KMS-11 (cell line): ENCODE measurements at regions not wholly inside any gene's neighbourhood (a gene's known extent, or its start where the extent isn't known, plus 50 kb on each side); places are given as distances from the start of the nearest gene placed in this dataset.

Source experiments
- H2AFZ ChIP-seq: fragments of 200-600 bp; sonication (generic); 2 replicates; pipeline ENCODE4 v1.6.1; 2016; ENCODE audit warnings: antibody characterized with exemption, mixed run types, low read depth
- H3K27ac ChIP-seq: fragments of 200-600 bp; sonication (generic); 2 replicates; pipeline ENCODE4 v1.6.1; 2016; ENCODE audit warnings: mild to moderate bottlenecking, mixed run types
- H3K27me3 ChIP-seq: fragments of 200-600 bp; sonication (generic); 2 replicates; pipeline ENCODE4 v1.6.1; 2017; ENCODE audit warnings: mild to moderate bottlenecking, low read depth, mixed run types, moderate library complexity; ENCODE audit not compliant: insufficient read depth
- H3K36me3 ChIP-seq: fragments of 200-600 bp; sonication (generic); 2 replicates; pipeline ENCODE4 v1.6.1; 2017; ENCODE audit warnings: mild to moderate bottlenecking, mixed run types; ENCODE audit not compliant: insufficient read depth
- H3K4me1 ChIP-seq: fragments of 200-600 bp; sonication (generic); 2 replicates; pipeline ENCODE4 v1.6.1; 2016; ENCODE audit warnings: mild to moderate bottlenecking, low read depth, mixed run types; ENCODE audit not compliant: poor library complexity, severe bottlenecking
- H3K4me2 ChIP-seq: fragments of 200-600 bp; sonication (generic); 2 replicates; pipeline ENCODE4 v1.7.0; 2016; ENCODE audit warnings: mild to moderate bottlenecking, mixed run types
- H3K4me3 ChIP-seq: fragments of 200-600 bp; sonication (generic); IDR thresholded peaks from 2 replicates; pipeline ENCODE4 v1.6.1; 2017; ENCODE audit warnings: low read depth, low read length, mixed read lengths; ENCODE audit not compliant: insufficient read depth
- H3K79me2 ChIP-seq: fragments of 200-600 bp; sonication (generic); 2 replicates; pipeline ENCODE4 v1.6.1; 2016; ENCODE audit warnings: low read depth, mixed run types; ENCODE audit not compliant: insufficient read depth
- H3K9ac ChIP-seq: fragments of 200-600 bp; sonication (generic); 2 replicates; pipeline ENCODE4 v1.6.1; 2016; ENCODE audit warnings: mild to moderate bottlenecking, mixed run types
- H4K20me1 ChIP-seq: fragments of 200-600 bp; sonication (generic); 2 replicates; pipeline ENCODE4 v1.6.1; 2016; ENCODE audit warnings: mild to moderate bottlenecking, mixed run types; ENCODE audit not compliant: insufficient read depth
- TF ChIP-seq, protein P1 (sequence below): fragments of 200-600 bp; sonication (generic); conservative IDR thresholded peaks from 2 replicates; pipeline ENCODE4 v1.6.1; 2017; ENCODE audit warnings: low read depth, mild to moderate bottlenecking, antibody characterized with exemption, low read length, moderate library complexity, mixed read lengths

DNA sequence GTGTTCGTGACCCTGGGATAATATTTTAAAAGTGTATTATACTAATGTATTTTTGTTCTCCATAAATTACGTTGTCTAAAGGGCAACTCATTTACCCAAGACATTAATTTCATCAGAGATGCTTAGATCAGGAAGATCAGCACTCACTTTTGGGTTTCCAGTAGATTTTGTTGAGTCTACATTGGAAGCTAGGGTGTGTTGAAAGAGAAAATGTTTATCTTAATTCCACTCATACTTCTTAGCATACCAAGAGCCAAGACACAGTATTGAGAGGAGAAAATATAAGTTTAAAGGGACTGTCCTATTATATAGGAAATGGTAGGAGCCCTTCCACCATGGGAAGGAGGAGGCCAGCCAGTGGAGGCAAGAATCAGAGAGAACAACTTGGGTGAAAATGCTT is 412.9 kb upstream of the RGMA start:
- Histone ChIP-seq H3K27me3 (no peaks in the 10 kb centered on the region), H3K9ac (no peak overlapping the region), H2AFZ (no peak overlapping the region), H4K20me1 (no peaks in the 10 kb centered on the region), H3K79me2 (no peaks in the 10 kb centered on the region), H3K4me3 (no peak overlapping the region), H3K27ac (no peak overlapping the region), H3K4me2 (no peak overlapping the region), H3K4me1 (no peaks in the 10 kb centered on the region), H3K36me3 (no peaks in the 10 kb centered on the region)
- TF ChIP-seq, protein P1, sequence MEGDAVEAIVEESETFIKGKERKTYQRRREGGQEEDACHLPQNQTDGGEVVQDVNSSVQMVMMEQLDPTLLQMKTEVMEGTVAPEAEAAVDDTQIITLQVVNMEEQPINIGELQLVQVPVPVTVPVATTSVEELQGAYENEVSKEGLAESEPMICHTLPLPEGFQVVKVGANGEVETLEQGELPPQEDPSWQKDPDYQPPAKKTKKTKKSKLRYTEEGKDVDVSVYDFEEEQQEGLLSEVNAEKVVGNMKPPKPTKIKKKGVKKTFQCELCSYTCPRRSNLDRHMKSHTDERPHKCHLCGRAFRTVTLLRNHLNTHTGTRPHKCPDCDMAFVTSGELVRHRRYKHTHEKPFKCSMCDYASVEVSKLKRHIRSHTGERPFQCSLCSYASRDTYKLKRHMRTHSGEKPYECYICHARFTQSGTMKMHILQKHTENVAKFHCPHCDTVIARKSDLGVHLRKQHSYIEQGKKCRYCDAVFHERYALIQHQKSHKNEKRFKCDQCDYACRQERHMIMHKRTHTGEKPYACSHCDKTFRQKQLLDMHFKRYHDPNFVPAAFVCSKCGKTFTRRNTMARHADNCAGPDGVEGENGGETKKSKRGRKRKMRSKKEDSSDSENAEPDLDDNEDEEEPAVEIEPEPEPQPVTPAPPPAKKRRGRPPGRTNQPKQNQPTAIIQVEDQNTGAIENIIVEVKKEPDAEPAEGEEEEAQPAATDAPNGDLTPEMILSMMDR = no peak

DNA sequence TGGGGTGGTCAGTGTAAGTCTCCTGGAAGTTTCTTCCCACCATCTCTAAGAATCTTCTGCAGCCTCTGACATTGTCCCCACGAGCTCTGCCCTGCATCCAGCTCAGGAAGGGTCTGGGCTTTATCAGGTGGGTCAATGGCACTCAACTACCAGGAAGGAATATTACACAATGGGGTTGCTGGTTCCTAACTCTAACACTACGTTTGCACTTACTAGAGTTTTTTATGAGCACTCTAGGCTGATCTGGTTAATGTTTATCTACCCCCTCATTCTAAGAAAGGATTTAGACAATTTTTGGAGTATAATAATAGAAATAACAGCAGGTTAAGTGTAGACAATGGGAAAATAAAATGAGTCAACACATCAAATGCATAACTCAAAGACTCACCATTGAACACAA is 411.1 kb upstream of the RGMA start:
- no peaks in the 10 kb centered on the region for H4K20me1 ChIP-seq
- TF ChIP-seq, protein P1 = no peak
- H3K27ac ChIP-seq = no peak overlapping the region
- H3K4me3 ChIP-seq = no peak overlapping the region
- no peak overlapping the region for H3K4me2 ChIP-seq
- H3K27me3 ChIP-seq = no peaks in the 10 kb centered on the region
- H3K4me1 ChIP-seq = no peaks in the 10 kb centered on the region
- no peak overlapping the region for H3K9ac ChIP-seq
- no peak overlapping the region for H2AFZ ChIP-seq
- no peaks in the 10 kb centered on the region for H3K79me2 ChIP-seq
- H3K36me3 ChIP-seq = no peaks in the 10 kb centered on the region

DNA sequence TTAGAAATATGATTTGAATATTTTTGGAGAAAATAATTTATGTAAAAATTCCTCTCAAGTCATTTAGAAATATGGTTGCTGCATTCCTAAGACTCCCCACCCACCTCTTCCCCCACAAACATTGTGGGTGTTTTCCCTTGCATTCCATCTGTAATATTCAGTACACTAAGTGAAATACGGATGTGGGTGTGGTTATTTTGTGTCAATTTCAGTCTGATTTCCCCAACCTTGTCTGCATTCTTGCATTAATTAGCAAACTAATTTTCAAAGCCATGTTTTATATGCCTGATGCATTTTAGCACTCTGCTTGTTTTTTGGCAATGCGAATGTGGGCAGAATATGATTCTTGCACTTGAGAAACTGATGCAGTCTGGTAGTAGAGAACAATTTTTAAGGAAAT is 408.3 kb upstream of the RGMA start:
- H3K4me2 ChIP-seq = no peak overlapping the region
- H2AFZ ChIP-seq = no peak overlapping the region
- no peaks in the 10 kb centered on the region for H3K36me3 ChIP-seq
- TF ChIP-seq, protein P1 = no peak
- H3K27me3 ChIP-seq = no peaks in the 10 kb centered on the region
- H3K4me3 ChIP-seq = no peak overlapping the region
- no peak overlapping the region for H3K27ac ChIP-seq
- H3K79me2 ChIP-seq = no peaks in the 10 kb centered on the region
- H3K4me1 ChIP-seq = no peaks in the 10 kb centered on the region
- no peaks in the 10 kb centered on the region for H4K20me1 ChIP-seq
- H3K9ac ChIP-seq = no peak overlapping the region

DNA sequence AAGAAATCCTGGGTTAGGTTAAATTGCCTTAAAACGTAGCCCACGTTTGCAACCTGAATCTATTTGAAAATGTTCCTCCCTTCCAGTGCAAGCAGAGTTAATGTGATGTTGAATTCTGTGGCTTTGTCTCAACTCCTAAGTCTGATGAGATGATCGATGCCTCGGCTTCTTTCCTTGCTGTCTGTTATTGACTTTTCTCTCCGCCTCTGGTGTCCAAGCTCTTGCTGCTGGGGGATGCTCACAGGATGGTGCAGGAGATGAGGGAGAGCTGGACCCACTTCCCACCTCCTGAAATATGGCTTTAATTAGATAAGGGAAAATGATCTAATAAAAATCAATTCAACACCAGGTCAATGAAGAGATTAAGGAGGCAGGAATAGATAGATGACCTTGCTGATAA is 407.9 kb upstream of the RGMA start:
- H3K79me2 ChIP-seq = no peaks in the 10 kb centered on the region
- TF ChIP-seq, protein P1 = no peak
- no peak overlapping the region for H2AFZ ChIP-seq
- no peak overlapping the region for H3K9ac ChIP-seq
- H3K27me3 ChIP-seq = no peaks in the 10 kb centered on the region
- H4K20me1 ChIP-seq = no peaks in the 10 kb centered on the region
- no peak overlapping the region for H3K4me2 ChIP-seq
- no peaks in the 10 kb centered on the region for H3K36me3 ChIP-seq
- no peak overlapping the region for H3K27ac ChIP-seq
- no peak overlapping the region for H3K4me3 ChIP-seq
- no peaks in the 10 kb centered on the region for H3K4me1 ChIP-seq
